NCI-H1417 treated with DMSO at 0.1 percent for 48 hours (cell line): ENCODE measurements at regions not wholly inside any gene's neighbourhood (a gene's known extent, or its start where the extent isn't known, plus 50 kb on each side); places are given as distances from the start of the nearest gene placed in this dataset.

Experiments used
- DNase-seq: peaks from one replicate; lab custom pipeline; 2025; lab: John Stamatoyannopoulos, UW

DNA sequence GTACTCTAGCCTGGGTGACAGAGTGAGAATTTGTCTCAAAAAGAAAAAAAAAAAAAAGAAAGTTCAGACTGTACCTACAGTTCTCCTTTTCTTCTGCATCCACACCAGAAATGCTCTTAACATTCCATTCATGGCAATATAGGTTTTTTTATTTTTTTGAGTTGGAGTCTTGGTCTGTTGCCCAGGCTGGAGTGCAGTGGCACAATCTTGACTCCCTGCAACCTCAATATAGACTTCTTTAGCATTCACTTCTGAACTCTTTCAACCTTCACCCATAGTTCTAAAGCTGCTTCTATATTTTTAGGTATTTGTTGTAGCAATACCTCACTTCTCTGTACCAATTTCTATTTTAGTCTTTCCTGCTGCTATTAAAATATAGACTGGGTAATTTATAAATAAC lies 1095.7 kb downstream of the FLRT2 start:
- DNase-seq: no peak

DNA sequence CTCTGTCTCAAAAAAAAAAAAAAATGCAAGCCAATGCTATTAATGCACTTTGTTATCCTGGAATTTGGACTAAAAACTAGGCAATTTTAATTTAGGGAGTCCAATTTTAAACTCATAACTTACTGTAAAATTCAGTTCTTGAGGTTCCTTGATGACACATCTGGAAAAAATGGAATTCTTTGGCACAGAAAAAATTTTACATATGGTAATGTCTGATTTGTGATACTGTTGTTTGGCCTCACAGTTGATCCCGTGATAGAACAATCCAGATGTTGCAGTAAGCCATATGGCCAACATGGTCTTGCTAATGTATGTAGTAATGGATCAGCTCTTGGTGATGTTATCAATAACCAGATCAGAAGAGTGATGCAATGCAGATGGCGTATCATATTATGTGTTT lies 1089.8 kb downstream of the FLRT2 start:
- DNase-seq: no peak

DNA sequence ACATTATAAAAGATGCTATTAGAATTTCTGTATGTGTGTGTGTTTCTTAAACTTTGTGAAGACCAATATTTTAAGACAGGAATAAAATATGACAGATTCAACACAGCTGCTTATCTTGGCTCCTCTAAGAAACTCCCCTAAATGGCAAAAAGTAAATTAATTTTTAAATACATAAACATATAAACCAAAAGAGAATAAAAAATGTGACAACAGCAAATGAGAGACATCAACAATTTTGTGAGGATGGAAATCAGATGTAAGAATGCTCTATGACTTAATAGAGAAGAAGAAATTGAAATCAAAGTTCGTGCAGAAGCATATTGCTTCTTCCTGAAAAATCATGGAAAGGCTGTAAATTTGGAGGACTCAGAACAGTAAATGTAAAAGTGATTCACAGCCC lies 1083.8 kb downstream of the FLRT2 start:
- no peak for DNase-seq

DNA sequence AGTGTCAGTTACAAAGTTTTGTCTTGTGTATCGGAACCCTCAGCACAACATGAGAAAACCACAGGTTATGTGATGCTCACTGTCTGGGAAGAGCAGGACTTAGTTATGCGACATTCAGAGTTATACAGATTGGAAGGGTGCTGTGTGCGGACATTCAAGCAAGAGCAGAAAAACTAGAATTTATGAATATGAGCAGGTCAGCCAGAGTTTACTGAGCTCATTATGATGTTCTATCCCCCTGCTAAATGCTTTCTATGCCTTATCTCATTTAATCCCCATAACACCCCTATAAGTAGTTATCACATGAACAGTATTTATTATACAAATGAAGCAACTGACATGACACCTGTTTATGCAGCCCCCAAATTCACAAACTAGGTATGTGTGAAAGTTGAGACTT lies 1083.2 kb downstream of the FLRT2 start:
- DNase-seq: no peak

DNA sequence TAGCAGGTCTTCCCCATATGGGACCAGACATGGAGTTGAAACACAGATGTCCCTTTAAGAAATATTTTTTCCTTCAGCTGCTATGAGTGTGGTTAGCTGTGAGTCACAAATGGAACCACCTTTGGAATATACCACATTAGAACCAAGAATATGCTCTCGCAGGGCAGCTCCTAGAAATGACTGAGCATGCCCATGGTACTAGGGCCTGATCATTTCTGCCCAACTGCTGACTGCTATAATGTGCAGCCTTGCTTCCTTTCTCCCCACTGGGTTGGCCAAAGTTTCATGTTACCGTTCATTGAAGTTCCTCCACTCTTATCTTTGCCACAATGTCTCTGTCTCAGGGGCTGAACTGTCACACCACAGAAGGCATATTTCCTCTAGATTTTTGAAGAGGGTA lies 1074.6 kb downstream of the FLRT2 start:
- DNase-seq: no peak

DNA sequence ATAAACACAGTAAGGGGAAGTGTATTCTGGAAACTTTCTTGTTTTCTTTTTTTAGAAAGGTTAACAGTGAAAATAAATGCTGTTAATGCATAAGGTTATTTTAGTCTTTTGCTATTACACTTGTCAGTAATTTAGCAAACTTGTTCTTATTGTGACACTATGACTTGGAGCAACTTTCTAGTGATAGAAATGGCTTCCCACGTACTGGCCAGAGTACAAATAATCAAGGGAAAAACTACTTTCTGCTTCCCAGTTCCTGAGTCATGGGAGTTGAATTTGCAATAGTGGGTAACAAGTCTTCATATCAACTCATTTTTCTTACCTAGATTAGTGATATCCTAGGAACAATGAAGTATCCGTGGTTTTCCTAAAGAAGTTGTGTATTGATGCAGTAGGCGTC lies 1072.3 kb downstream of the FLRT2 start:
- DNase-seq: no peak

DNA sequence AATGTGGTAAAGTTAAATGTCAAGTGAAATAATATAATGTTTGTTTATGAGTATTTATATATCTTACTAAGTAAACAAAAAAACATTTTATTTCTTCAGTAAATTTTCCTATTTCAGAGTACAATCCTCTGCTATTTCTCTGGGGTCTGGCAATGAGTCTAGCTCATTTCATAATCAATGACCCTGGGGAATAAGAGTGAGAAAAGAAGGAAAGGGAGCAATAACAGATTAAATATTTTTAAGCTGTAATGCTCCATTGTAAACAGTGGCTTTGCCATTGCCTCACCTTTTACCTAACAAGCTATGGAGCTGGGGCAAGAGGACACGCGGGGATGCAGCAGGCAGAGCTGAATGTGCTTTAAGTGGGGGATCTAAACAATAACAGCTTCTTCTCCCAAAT lies 1071.9 kb downstream of the FLRT2 start:
- no peak for DNase-seq

DNA sequence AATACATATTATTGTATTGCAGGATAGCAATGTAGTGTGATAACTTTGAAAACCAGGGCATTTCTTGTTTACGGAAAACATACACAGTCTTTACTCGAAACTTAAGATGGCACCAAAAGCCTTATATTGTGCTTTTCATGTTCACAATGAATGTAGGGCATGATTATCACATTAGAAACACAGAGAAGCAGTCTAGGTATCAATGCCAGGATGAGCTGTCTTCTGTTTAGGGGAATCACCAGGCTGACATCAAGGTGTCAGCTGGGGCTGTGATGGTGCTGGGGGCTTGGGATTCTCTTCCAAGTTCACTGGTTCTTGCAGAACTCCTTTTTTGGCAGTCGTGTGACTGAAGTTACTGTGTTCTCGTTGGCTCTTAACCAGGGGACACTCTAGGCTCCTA lies 1067.3 kb downstream of the FLRT2 start:
- DNase-seq: no peak

DNA sequence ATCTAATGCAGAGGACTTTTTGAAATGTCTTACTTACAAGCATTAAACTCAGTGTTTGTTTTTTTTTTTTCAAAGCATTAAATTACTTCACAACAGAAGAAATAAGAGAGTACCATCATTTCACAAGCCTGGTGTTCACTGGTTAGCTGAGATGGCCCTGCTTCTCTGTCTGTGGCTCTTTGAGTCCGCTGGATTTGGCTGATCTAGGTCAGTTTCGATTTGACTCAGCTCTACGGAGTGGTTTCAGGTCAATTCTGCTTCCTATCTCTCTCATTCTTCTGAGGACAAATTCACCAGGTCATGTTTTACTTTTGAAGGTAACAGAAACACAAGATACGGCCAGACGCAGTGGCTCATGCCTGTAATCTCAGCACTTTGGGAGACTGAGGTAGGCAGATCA lies 1066.1 kb downstream of the FLRT2 start:
- DNase-seq: no peak

DNA sequence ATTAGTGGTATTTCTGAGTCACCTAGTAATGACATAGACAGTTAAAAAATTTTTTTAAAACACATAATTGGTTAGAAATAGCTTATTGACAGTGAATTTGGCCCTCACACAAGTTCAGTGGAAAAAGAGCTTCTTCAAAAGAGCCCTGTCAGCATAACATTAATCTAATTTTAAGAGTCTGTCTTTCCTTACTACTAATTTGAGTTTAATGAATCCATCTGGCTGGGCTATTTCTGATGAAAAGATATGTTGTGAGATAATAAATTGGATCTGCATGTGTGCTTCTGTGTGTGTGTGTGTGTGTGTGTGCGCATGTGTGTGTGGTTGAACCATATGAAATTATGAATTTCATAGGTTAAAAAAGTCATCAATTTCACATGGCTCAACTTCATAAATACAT lies 1045.2 kb downstream of the FLRT2 start:
- DNase-seq: no peak

DNA sequence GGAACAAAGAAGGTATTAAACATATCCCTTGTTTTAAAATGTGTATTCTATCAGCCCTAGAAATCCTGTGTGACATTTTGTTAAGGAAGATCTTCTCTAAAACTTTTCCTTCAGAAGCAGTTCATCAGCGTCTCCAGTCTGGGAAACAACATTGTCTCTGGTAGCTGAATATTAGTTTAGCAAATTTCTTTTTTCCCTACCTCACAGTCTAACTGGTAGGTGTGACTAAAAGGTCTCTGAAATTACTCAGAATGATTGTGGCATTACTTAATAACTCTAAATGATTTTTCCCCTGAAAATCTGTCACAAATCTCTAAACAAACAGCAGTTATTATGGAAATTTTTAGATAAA lies 1044.8 kb downstream of the FLRT2 start:
- DNase-seq: no peak

DNA sequence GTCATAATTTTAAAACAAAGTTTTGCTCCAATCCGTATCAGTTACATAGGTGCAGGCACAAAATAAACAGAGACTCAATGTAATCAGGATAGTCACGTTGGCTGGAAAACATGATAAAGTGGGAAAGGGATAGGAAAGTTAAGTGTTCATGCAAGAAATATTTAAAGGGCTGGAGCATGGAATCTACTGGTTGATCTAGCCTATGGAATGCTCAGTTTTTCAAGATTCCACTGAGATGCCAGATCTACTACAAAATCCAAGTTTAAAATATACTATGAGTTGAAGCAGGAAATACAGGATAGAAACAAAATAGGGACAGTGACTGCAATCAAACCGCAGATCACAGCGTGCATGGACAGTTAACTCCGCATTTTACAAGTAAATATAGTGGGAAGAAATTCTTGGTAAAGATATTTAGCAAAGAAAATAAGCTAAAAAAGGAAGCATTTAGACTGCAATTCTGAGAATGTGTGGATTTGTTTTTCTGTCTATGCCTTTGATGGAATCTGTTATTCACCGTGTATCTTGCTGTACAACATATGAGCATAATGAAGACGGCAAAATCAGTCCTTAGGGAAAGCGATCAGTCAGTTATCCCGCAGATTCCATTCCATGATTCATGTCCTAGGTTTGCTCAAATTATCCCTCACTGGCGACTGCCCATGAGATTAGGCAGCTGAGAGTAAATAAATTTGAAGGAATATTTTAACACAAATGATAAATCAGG lies 1044.3 kb downstream of the FLRT2 start:
- no peak for DNase-seq

DNA sequence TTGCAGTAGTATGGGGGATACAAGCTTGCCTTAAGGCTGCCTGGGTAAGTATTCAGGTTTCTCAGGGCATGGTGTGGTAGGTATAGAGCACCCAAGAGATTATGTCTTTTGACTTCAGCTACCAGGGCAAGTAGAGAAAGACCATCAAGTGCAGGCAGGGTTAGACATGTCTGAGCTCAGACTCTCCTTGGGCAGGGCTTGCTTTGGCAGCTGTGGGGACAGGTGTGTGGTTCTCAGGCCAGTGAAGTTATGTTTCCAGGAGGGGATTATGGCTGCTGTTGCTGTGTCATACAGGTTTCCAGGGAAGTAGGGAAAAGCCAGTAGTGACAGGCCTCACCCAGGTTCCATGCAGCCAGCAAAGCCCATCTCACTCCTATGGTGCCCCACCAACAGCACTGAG lies 1040.4 kb downstream of the FLRT2 start:
- DNase-seq: no peak

DNA sequence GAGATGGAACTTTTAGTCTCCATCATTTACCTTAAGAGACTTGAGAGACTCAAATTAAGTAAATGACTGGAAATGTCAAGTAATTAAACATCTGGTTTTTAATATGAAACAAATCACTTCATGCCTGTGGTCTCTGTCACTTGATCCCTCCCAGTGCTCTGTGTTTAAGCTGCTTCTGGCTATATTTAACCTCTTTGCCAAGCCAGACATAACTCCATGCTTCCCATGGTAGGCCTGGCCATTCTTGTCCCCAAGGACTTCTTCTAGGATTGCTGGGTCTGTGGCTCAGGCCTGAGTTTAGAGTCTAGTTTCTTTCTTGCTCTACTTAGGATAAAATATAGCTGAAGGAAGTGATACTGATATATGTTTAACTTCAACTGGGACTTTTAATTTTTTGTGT lies 1013.6 kb downstream of the FLRT2 start:
- DNase-seq: no peak

DNA sequence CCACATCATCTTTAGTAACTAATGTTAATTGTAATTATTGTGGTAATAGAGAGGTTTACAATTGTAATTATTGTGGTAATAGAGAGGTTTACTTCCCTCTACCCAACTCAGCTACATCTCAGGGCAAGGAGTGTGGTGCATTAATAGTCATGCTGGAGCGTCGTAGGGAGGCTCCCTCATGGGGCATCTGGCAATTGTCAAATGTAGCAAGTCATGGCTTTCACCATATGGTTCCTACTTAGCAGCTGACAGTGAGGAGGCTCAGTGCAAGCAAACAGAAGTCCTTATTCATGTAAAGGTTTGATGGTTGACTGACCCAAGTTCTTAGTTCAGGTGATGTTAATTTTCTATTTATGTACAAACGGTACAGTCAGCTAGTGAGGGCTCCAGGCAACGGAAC lies 1012.0 kb downstream of the FLRT2 start:
- DNase-seq: no peak

DNA sequence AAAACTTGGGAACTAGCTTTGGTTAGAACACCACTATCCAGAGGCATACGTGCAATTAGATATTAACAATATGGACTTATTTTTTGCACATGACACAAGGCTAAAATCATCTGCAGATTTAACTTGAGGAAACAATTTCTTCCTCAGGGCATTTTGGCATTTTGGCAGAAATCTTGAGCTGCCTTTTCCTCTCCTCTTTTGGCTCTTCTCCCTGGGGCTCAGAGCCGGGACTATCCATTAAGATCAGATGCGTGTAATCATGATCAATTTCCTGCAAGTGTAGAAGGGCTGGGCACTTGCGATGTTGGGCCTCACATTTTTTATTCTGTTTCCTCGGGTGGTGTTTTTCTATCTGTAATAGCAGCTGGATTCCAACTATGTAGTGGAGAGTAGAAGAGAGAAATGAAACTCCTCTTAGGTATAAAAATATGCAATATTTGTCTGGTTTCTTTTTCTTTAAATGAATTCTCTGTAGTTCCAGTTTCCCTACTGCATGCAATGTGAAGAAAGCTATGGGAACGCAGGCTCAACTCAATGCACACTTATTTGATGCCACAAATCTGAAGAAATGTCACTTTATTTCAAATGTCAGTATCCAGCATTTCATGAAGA lies 1010.8 kb downstream of the FLRT2 start:
- no peak for DNase-seq

DNA sequence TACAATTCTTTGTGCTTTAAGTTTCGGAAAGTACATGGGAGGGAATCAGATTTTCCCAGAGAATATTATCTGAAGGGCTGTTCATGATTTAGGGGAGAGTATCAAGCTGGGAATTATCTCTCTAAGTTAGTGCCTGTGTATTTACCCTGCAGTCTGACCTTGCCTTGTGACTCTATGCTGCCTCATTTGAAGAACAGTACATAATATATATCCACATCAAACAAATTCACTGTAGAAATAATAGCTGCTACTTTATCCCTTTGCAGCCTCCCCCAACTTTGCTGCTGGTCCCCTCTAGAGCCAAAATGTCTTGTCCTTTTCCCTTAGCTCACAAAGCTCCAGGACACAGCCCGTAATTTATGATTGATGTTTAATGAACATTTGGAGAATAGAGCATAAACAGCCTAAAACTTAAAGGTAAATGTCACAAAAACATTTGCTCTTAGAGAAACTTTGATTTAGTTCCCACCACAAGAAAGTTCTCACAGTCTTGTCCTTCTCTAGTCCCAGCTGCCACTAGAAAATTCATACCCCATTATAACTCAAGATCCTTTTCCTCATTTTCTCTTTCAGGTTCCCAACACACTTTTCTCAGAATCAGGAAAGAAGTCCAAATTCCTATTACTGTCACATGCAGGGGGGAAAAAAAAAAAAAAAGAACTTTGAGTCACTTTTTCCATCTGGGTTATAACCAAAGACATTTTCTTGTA lies 1009.6 kb downstream of the FLRT2 start:
- DNase-seq: no peak

DNA sequence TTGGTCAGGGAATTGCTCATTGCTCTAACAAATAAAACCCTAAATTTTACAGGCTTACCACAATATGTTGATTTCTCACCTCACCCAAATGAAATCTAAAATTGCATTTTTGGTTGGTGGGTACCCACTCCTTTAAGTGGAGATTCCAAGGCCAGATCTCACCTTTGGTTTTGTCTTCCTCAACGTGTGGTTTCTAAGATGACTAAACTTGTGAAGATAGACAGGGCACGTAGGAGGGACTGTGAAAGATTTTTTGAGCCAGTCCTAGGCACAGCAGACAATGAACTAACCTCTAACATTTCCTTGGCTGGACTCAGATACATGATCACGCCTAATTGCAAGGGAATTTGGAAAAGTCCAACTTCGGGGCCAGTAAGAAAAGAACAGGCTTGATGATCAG lies 1003.9 kb downstream of the FLRT2 start:
- no peak for DNase-seq

DNA sequence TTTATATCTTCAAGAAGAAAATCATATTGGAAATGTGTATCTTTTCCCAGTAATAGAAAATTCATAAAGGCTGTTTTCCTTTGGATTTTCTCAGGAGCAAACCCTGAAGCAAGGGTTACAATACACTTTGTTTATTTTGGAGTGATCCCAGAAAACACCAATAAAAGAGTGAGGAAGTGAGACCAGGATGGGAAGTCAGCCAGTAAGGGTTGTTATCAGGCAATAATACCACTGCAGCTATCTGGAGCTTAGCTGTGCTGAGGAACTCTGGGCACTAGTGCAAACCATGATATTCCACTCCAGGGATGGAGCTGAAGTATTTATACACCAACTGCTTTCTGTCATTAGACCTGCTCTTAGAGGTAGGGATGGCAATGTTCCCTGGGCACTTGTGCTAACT lies 1002.3 kb downstream of the FLRT2 start:
- DNase-seq: no peak

DNA sequence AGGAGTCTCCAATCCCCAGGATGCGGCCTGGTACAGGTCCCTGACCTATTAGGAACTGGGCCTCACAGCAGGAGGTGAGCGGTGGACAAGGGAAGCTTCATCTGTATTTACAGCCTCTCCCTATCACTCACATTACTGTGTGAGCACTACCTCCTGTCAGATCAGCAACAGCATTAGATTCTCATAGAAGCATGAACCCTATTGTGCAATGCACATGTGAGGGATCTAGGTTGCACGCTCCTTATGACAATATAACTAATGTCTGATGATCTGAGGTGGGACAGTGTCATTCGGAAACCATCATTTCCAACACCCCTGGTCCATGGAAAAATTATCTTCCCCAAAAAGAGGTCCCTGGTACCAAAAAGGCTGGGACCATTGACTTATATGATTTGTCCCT lies 1000.5 kb downstream of the FLRT2 start:
- no peak for DNase-seq

DNA sequence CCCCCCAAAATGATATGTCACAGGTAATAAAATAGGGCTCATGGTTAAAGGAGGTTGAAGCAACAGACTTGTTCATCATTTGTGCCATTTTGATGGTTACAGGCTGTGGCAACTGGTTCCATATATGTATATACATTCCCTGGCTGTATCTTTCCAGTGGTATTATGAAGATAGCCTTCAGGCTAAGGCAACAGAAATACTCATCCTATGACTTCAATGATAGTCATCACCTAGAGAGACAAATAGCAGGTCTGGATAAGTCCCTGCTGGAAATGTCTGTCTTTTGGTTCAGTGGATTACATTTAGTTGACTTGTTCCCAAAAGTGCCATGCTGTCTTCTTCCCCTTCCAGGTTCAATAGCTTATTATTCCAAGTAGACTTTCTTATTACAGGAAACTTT lies 997.4 kb downstream of the FLRT2 start:
- no peak for DNase-seq

DNA sequence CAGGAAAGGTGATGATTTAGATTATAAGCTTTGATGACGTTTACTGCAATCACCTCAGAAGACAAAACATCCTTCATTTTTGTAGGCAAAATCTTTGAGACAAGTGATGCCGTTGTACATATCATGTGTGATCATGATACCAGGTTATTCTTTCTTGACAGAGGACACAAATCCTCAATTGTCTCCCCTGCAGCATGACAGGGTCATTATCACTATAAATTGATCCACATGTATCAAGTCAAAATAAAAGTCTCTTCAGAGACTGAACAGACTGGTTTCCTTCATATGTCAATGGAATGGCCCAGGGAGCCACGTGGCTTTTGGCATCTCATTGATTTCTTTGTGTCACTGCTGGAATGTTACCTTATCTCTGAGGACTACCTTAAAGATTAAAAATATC lies 995.7 kb downstream of the FLRT2 start:
- no peak for DNase-seq

DNA sequence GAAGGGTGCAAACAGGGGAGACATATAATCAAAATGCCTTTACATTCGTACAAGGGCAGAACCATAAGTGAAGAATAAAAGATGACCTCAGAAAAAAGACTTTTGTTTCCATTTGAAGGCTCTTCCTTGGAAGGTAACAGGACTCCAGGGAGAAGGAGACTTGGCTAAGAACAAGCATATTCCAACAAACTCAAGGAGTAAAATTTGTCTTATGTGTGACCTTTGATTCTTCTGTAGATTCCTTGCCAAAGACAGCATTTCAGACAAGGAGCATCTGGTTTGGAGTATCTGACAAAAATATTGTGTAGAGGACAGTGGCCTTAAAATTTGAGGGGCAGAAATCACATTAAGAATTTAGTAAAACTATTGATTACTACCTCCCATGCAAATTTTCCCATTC lies 991.9 kb downstream of the FLRT2 start:
- DNase-seq: no peak
